Activated B cell treated with CpG ODN at 0.5 μM for 24 hours (primary cell): ENCODE measurements at regions not wholly inside any gene's neighbourhood (a gene's known extent, or its start where the extent isn't known, plus 50 kb on each side); places are given as distances from the start of the nearest gene placed in this dataset.

Experiments
- ATAC-seq: fragments of 200-7000 bp; cut with Tn5 transposase; one replicate; pipeline ENCODE4 v1.10.0; 2021; ENCODE audit warnings: low read depth, mild to moderate bottlenecking, moderate library complexity
- CTCF ChIA-PET: fragments of 350-600 bp; sonication (Branson Sonifier 250); formaldehyde crosslinking; loops from one replicate; lab custom pipeline; 2021; ENCODE audit warnings: antibody characterized with exemption; lab: Charles Lee
- POLR2A ChIA-PET: fragments of 350-600 bp; sonication (Branson Sonifier 250); formaldehyde crosslinking; loops from one replicate; lab custom pipeline; 2021; ENCODE audit warnings: antibody characterized with exemption; lab: Charles Lee
- DNase-seq: peaks from one replicate; pipeline ENCODE4 v3.0.0; 2022
- H3K27ac Mint-ChIP-seq: one replicate; pipeline ENCODE4 v1.8.0; 2020; ENCODE audit warnings: mixed read lengths
- H3K27me3 Mint-ChIP-seq: one replicate; pipeline ENCODE4 v1.8.0; 2021; ENCODE audit warnings: mixed read lengths
- H3K36me3 Mint-ChIP-seq: one replicate; pipeline ENCODE4 v1.8.0; 2021; ENCODE audit warnings: low read depth, mixed read lengths
- H3K4me1 Mint-ChIP-seq: one replicate; pipeline ENCODE4 v1.8.0; 2021; ENCODE audit warnings: mixed read lengths
- H3K4me3 Mint-ChIP-seq: one replicate; pipeline ENCODE4 v1.8.0; 2020; ENCODE audit warnings: mild to moderate bottlenecking, mixed read lengths
- H3K9me3 Mint-ChIP-seq: one replicate; pipeline ENCODE4 v1.8.0; 2020; ENCODE audit warnings: mixed read lengths
- intact Hi-C: fragments of 100-400 bp; cut with micrococcal nuclease; formaldehyde crosslinking; loops from one replicate; pipeline ENCODE4 v1.15.1; 2024
- TF ChIP-seq, protein P1 (sequence below): fragments of 200-600 bp; IDR thresholded peaks from one replicate; pipeline ENCODE4 v1.8.0; 2022; ENCODE audit warnings: antibody characterized with exemption, mild to moderate bottlenecking

DNA sequence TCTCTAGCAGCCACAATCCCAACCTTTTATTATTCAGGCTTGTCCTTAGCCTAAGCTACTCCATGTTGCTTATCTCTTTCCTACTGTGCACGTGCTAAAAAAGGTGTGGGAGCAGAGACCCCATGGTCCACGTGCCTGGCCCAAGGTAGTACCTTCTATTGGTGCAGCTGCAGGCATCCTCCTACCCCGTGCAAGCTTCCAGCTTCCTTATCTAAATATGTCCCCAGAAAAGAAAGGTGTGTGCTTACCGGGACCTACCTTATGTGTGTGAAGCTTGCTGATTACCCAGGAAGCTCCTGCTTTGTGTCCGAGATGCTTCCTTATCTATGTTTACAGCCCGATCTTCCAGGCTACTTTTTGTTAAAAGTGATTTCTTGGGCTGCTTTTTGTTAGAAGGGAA lies 2382.4 kb downstream of the PCDH9 start:
- H3K9me3 Mint-ChIP-seq, result no peaks in the 10 kb centered on the region
- no peaks in the 10 kb centered on the region for H3K4me1 Mint-ChIP-seq
- POLR2A ChIA-PET, result no interaction called here
- DNase-seq (no peak), ATAC-seq (no peak)
- no peak overlapping the region for H3K27ac Mint-ChIP-seq
- intact Hi-C loops, result no loop called here
- no peaks in the 10 kb centered on the region for H3K36me3 Mint-ChIP-seq
- no peak overlapping the region for H3K4me3 Mint-ChIP-seq
- no peaks in the 10 kb centered on the region for H3K27me3 Mint-ChIP-seq
- CTCF ChIA-PET, result no interaction called here
- TF ChIP-seq, protein P1, sequence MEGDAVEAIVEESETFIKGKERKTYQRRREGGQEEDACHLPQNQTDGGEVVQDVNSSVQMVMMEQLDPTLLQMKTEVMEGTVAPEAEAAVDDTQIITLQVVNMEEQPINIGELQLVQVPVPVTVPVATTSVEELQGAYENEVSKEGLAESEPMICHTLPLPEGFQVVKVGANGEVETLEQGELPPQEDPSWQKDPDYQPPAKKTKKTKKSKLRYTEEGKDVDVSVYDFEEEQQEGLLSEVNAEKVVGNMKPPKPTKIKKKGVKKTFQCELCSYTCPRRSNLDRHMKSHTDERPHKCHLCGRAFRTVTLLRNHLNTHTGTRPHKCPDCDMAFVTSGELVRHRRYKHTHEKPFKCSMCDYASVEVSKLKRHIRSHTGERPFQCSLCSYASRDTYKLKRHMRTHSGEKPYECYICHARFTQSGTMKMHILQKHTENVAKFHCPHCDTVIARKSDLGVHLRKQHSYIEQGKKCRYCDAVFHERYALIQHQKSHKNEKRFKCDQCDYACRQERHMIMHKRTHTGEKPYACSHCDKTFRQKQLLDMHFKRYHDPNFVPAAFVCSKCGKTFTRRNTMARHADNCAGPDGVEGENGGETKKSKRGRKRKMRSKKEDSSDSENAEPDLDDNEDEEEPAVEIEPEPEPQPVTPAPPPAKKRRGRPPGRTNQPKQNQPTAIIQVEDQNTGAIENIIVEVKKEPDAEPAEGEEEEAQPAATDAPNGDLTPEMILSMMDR, result no peak

DNA sequence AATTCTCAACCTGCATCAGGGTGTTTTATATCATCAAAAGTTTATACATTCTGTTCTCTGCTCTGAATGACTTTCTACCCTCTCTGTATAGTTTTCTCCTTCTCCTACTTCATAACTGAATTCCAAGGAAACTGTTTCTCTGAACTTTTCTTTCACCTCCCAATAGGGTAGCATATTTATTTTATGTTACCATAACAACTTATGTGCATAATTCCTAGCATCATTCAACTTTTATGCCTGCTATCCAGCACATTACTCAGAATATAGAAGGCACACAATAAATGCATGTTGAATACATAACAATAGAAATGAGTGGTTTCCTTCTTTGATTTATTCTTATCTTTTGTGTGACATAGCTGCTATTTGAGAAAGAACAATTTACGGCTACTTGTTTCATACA lies 2385.0 kb downstream of the PCDH9 start:
- Mint-ChIP-seq H3K9me3 (no peaks in the 10 kb centered on the region), H3K4me1 (no peaks in the 10 kb centered on the region), H3K4me3 (no peak overlapping the region), H3K27ac (no peak overlapping the region), H3K27me3 (no peaks in the 10 kb centered on the region), H3K36me3 (no peaks in the 10 kb centered on the region)
- ChIA-PET CTCF (no interaction called here), POLR2A (no interaction called here)
- DNase-seq, result no peak
- ATAC-seq, result no peak
- TF ChIP-seq, protein P1, result no peak
- intact Hi-C loops, result no loop called here

DNA sequence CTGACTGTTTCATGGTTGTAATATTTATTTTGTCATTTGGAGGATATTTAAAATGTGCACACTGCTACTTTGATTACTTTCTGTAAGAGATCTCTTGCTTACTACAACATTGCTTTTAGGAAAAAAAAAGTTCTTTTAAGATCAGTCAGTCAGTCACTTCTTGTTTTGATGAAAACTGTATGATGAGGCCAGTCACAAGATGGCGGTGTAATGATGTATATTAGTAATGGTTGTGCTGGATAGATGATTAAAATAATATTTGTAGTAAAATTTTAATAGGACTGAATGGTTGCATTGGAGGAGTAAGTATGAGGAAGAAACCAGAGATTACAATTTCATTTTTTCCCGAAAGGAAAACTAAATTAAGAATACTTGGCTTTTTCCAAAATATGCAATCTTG lies 2411.1 kb downstream of the PCDH9 start:
- POLR2A ChIA-PET, result no interaction called here
- Mint-ChIP-seq H3K9me3 (peaks cover 3% of the 10 kb centered on the region), H3K27me3 (no peaks in the 10 kb centered on the region), H3K27ac (no peak overlapping the region), H3K36me3 (no peaks in the 10 kb centered on the region), H3K4me1 (no peaks in the 10 kb centered on the region), H3K4me3 (no peak overlapping the region)
- DNase-seq (no peak), ATAC-seq (no peak)
- CTCF ChIA-PET, result no interaction called here
- intact Hi-C loops, result no loop called here
- TF ChIP-seq, protein P1, result no peak

DNA sequence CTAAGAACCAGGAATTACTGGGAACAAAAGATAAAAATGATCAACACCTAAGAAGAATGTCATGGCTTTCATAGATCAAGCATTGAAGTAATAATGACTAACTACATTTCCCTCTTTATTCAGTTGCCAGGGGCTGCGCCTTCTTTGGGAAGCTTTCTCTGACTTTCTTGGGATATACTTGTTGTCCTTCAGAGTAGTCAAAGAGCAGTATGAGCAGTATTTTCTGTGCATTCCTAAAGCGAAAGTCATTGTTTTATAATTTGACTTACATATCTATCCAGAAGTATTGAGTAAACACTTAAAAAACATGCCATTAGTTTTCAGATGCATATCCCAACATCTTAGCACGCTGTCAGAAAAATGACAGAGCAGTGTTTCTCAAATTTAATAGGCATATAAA lies 2412.4 kb downstream of the PCDH9 start:
- intact Hi-C loops, result no loop called here
- POLR2A ChIA-PET, result no interaction called here
- Mint-ChIP-seq H3K4me3 (no peak overlapping the region), H3K36me3 (no peaks in the 10 kb centered on the region), H3K9me3 (peaks cover 3% of the 10 kb centered on the region), H3K27ac (no peak overlapping the region), H3K27me3 (no peaks in the 10 kb centered on the region), H3K4me1 (no peaks in the 10 kb centered on the region)
- CTCF ChIA-PET, result no interaction called here
- TF ChIP-seq, protein P1, result no peak
- no peak for ATAC-seq
- no peak for DNase-seq

DNA sequence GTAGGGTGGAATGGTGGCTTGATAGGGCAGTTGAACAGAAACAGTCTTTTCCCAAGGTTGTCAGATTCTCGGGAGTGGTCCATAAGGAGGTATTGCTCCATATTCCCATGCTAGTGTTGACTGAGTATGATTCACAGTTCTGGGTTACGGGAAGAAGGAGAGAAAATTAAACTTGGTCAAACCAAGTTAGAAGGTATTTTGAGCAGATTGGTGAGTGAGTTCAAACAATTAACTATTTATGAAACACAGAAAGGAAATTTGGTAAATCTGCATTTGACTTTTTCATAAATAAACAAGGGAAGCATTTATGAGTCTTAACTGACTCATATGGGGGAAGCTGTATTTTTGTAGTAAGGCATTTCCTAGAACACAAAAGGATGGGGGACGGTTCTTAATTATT lies 2419.4 kb downstream of the PCDH9 start:
- H3K4me1 Mint-ChIP-seq, result no peaks in the 10 kb centered on the region
- POLR2A ChIA-PET, result no interaction called here

More for the DNA sequence above, 2419.4 kb downstream of the PCDH9 start:
- H3K36me3 Mint-ChIP-seq, result no peaks in the 10 kb centered on the region
- no peak overlapping the region for H3K27ac Mint-ChIP-seq
- TF ChIP-seq, protein P1, result no peak
- intact Hi-C loops, result no loop called here
- DNase-seq (no peak), ATAC-seq (no peak)
- H3K9me3 Mint-ChIP-seq, result peaks cover 10% of the 10 kb centered on the region
- H3K4me3 Mint-ChIP-seq, result no peak overlapping the region
- CTCF ChIA-PET, result no interaction called here
- no peaks in the 10 kb centered on the region for H3K27me3 Mint-ChIP-seq
